ENCODE measurements at regions not wholly inside any gene's neighbourhood (a gene's known extent, or its start where the extent isn't known, plus 50 kb on each side); places are given as distances from the start of the nearest gene placed in this dataset.

- TF ChIP-seq, protein P1, sequence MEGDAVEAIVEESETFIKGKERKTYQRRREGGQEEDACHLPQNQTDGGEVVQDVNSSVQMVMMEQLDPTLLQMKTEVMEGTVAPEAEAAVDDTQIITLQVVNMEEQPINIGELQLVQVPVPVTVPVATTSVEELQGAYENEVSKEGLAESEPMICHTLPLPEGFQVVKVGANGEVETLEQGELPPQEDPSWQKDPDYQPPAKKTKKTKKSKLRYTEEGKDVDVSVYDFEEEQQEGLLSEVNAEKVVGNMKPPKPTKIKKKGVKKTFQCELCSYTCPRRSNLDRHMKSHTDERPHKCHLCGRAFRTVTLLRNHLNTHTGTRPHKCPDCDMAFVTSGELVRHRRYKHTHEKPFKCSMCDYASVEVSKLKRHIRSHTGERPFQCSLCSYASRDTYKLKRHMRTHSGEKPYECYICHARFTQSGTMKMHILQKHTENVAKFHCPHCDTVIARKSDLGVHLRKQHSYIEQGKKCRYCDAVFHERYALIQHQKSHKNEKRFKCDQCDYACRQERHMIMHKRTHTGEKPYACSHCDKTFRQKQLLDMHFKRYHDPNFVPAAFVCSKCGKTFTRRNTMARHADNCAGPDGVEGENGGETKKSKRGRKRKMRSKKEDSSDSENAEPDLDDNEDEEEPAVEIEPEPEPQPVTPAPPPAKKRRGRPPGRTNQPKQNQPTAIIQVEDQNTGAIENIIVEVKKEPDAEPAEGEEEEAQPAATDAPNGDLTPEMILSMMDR (IDR thresholded peaks at IDR 0.05; ENCODE audit: control insufficient read depth, extremely low read depth, insufficient read depth) = no peak
- H3K4me3 ChIP-seq (ENCODE audit: low read depth, low read length) = no peak overlapping the region
Observed at GRCh38 chr14:54121466-54122027, 164.9 kb upstream of the BMP4 start.

GRCh38 chr14:54123841-54124240 lies 167.2 kb upstream of the BMP4 start:
- no peak overlapping the region for H3K4me3 ChIP-seq (ENCODE audit: low read depth, low read length)
- no peak for DNase-seq (ENCODE audit: low read depth)
- TF ChIP-seq, protein P1 (IDR thresholded peaks at IDR 0.05; ENCODE audit: control insufficient read depth, extremely low read depth, insufficient read depth) = no peak

More at GRCh38 chr14:54121466-54122027, 164.9 kb upstream of the BMP4 start:
- DNase-seq (ENCODE audit: low read depth) = no peak

DNA sequence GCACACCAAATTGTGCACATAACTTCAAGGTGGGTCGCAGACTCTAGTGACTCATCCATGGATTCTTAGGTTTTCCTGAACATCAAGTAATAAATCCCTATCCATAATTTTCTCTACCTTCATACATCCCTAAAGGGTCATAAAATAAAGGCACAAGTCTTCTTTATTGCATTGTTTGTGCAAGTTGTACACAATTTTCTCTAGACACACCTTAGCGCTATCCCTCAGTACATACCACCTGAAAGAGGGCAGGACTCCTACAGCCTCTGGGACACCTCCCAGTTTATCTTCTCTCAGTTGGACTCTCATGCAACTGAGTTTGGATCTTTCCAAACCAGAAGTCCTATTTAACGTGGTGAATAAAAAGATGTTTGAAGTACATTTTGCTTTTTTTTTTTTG lies 168.5 kb upstream of the BMP4 start:
- no peak overlapping the region for H3K4me3 ChIP-seq (ENCODE audit: low read depth, low read length)
- no peak for DNase-seq (ENCODE audit: low read depth)
- TF ChIP-seq, protein P1 (IDR thresholded peaks at IDR 0.05; ENCODE audit: control insufficient read depth, extremely low read depth, insufficient read depth) = no peak

- no peak for DNase-seq (ENCODE audit: low read depth)
- TF ChIP-seq, protein P1 (IDR thresholded peaks at IDR 0.05; ENCODE audit: control insufficient read depth, extremely low read depth, insufficient read depth) = no peak
Observed at GRCh38 chr14:54126947-54127346, 170.3 kb upstream of the BMP4 start.

DNA sequence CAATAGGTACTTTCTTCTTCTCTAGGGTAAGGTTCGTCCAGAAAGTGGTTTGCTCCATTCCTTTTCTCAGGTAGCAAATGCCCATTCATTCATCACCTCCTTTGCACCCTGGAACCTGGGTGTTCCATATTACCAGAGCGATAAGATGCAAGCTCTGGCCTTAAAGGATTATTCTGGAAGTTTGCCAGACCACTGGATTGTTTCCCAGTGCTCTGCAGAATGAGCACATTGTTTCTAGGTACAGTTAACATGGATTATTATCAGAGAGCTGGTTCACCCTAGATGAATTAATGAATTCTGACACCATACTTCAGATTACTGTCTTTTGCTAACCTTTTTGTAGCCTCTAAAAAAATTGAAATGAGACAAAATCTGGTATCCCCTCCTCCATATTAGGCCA lies 170.9 kb upstream of the BMP4 start:
- H3K4me3 ChIP-seq (ENCODE audit: low read depth, low read length) = no peak overlapping the region
- TF ChIP-seq, protein P1 (IDR thresholded peaks at IDR 0.05; ENCODE audit: control insufficient read depth, extremely low read depth, insufficient read depth) = no peak
- no peak for DNase-seq (ENCODE audit: low read depth)

More at GRCh38 chr14:54126947-54127346, 170.3 kb upstream of the BMP4 start:
- H3K4me3 ChIP-seq (ENCODE audit: low read depth, low read length) = no peak overlapping the region

- H3K4me3 ChIP-seq (ENCODE audit: low read depth, low read length) = no peak overlapping the region
- TF ChIP-seq, protein P1 (IDR thresholded peaks at IDR 0.05; ENCODE audit: control insufficient read depth, extremely low read depth, insufficient read depth) = no peak
- DNase-seq (ENCODE audit: low read depth) = no peak
Observed at GRCh38 chr14:54129850-54130640, 173.4 kb upstream of the BMP4 start.
